ENCODE measurements at regions not wholly inside any gene's neighbourhood (a gene's known extent, or its start where the extent isn't known, plus 50 kb on each side); places are given as distances from the start of the nearest gene placed in this dataset.
A peak's percentile ranks its signal among the peaks of the same experiment; 100 is the strongest.

GRCh38 chr20:3330046-3330741, 77.3 kb downstream of the DNAAF9 start:
- intact Hi-C loops (cut with micrococcal nuclease): no loop called here
- POLR2A ChIA-PET: interaction anchor here (1.6 kb wide), 1 partner anchor 9 kb away, joined by 5 read pairs; no protein-coding TSS in a partner anchor

GRCh38 chr20:3328501-3328900, 79.0 kb downstream of the DNAAF9 start:
- DNase-seq: no peak
- peak; percentile 20 for ATAC-seq
- no peak overlapping the region for H3K27ac Mint-ChIP-seq
- intact Hi-C loops (cut with micrococcal nuclease): no loop called here
- H3K4me3 Mint-ChIP-seq: no peak overlapping the region
- H3K4me1 Mint-ChIP-seq (ENCODE audit: low read depth): peaks cover 6% of the 10 kb centered on the region
- POLR2A ChIA-PET: interaction anchor here (1.6 kb wide), 1 partner anchor 11 kb away, joined by 5 read pairs; no protein-coding TSS in a partner anchor
- no peaks in the 10 kb centered on the region for H3K9me3 Mint-ChIP-seq
- no peak for TF ChIP-seq CTCF (IDR thresholded peaks at IDR 0.05)
- H3K36me3 Mint-ChIP-seq (ENCODE audit: low read depth): no peaks in the 10 kb centered on the region
- CTCF ChIA-PET: interaction anchor here (0.8 to 3.4 kb wide), 2 partner anchors 13 to 110 kb away, joined by 4 to 11 read pairs; no protein-coding TSS in a partner anchor
- no peaks in the 10 kb centered on the region for H3K27me3 Mint-ChIP-seq

More at GRCh38 chr20:3330046-3330741, 77.3 kb downstream of the DNAAF9 start:
- ATAC-seq (no peak), DNase-seq (no peak)
- Mint-ChIP-seq H3K4me1 (ENCODE audit: low read depth) (peaks cover 6% of the 10 kb centered on the region), H3K27me3 (no peaks in the 10 kb centered on the region), H3K27ac (no peak overlapping the region), H3K4me3 (no peak overlapping the region), H3K36me3 (ENCODE audit: low read depth) (no peaks in the 10 kb centered on the region), H3K9me3 (no peaks in the 10 kb centered on the region)
- CTCF ChIA-PET: interaction anchor here (0.6 to 3.4 kb wide), 8 partner anchors 9 to 120 kb away, joined by 3 to 11 read pairs (median 3); no protein-coding TSS in a partner anchor
- no peak for TF ChIP-seq CTCF (IDR thresholded peaks at IDR 0.05)

GRCh38 chr20:3326779-3327521, 80.5 kb downstream of the DNAAF9 start:
- Mint-ChIP-seq H3K36me3 (ENCODE audit: low read depth) (no peaks in the 10 kb centered on the region), H3K27me3 (no peaks in the 10 kb centered on the region), H3K4me1 (ENCODE audit: low read depth) (peaks cover 6% of the 10 kb centered on the region), H3K4me3 (no peak overlapping the region), H3K9me3 (no peaks in the 10 kb centered on the region), H3K27ac (no peak overlapping the region)
- intact Hi-C loops (cut with micrococcal nuclease): no loop called here
- DNase-seq (no peak), ATAC-seq (no peak)
- ChIA-PET POLR2A (no interaction called here), CTCF (interaction anchor here (1.0 kb wide), 1 partner anchor 237 kb away, joined by 3 read pairs; no protein-coding TSS in a partner anchor)
- TF ChIP-seq CTCF (IDR thresholded peaks at IDR 0.05): no peak

GRCh38 chr20:3325864-3326263, 81.6 kb downstream of the DNAAF9 start:
- no peaks in the 10 kb centered on the region for H3K36me3 Mint-ChIP-seq (ENCODE audit: low read depth)
- H3K27me3 Mint-ChIP-seq: no peaks in the 10 kb centered on the region
- DNase-seq (no peak), ATAC-seq (no peak)
- no peak for TF ChIP-seq CTCF (IDR thresholded peaks at IDR 0.05)
- intact Hi-C loops (cut with micrococcal nuclease): no loop called here
- H3K4me3 Mint-ChIP-seq: no peak overlapping the region
- no peaks in the 10 kb centered on the region for H3K9me3 Mint-ChIP-seq
- H3K4me1 Mint-ChIP-seq (ENCODE audit: low read depth): peaks cover 6% of the 10 kb centered on the region
- CTCF ChIA-PET: interaction anchor here (0.8 to 1.1 kb wide), 3 partner anchors 9 to 107 kb away, joined by 3 to 6 read pairs (median 3); no protein-coding TSS in a partner anchor
- POLR2A ChIA-PET: interaction anchor here (0.6 to 1.4 kb wide), 2 partner anchors 20 to 280 kb away, joined by 3 read pairs; no protein-coding TSS in a partner anchor
- no peak overlapping the region for H3K27ac Mint-ChIP-seq
